CD4-positive, alpha-beta T cell treated with Interleukin-17A for 1 hour (primary cell): ENCODE measurements at regions not wholly inside any gene's neighbourhood (a gene's known extent, or its start where the extent isn't known, plus 50 kb on each side); places are given as distances from the start of the nearest gene placed in this dataset.

ENCODE experiments used
- DNase-seq: peaks from one replicate; pipeline ENCODE4 v3.0.0-alpha.2; 2020

DNA sequence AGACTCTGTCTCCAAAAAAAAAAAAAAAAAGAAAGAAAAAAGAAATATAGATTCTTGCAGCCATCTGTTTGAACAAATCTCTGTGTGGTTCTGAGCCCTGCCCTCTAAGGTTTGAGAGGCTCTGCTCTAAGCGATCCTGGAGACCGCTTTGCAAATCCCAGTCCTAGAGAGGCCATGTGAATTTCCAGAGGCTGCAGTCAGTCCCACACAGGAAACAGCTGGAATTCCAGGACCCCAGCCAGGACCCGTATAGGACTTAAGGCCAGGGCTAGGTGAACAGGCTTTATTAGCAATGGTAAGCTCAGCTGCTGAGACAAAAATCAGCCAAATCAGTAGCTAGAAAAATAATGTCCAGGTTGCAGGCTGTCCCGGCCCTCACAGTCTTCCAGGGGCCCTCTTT is 154.8 kb downstream of the RPS24 start:
- DNase-seq = no peak

DNA sequence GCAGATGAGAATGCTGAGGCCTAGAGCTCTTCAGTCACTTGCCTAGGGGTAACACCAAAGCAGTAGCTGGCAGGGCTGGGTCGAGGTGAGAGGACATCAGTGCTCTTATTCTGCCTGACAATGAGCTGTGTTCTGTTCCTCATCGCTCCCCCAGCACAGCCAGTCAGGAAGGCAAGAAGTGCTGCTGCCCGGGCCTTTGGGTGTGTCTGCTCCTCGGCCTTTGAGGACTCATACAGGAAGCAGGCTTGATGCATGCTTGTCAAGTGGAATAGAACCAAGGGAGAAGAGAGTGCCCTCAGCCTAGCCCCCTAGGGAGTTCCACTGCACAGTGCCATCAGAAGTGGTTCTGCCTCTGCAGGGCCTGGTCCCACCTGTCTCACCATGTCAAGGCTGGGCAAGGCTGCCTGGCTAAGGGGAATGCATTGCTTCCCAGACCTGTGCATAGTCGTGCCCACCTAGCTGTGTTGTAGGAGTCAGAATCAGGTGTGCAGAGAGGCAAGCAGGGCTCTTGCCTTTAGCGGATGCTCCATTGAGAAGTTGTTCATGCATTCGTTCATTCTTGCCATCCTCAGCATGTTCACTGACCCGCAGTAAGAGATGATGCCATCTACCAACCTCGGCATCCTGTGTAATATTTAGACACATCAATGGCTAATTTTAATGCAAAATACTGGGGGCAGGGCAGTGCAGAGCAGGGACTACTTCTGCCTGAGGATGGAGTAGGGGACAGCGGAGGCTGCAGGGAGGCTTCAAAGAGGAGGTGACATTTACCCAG is 156.6 kb downstream of the RPS24 start:
- DNase-seq = no peak

DNA sequence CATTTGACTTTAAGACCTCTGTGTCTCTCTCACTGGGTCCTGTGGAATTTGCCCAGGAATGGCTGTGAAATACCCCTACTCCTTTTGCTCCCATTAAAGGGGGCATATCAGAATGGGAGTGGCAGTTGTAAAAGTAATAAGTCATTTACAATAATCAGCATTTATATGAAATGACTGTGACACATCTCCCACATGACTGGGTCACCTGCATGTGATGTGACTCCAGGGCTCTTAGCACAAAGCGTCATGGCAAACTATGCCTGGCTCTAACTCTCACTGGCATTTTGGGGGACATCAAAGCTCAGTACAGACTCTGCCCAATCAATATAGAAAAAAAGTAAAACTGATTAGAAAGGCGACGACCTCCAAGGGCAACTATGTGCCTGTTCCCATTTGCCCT is 157.6 kb downstream of the RPS24 start:
- DNase-seq = no peak

DNA sequence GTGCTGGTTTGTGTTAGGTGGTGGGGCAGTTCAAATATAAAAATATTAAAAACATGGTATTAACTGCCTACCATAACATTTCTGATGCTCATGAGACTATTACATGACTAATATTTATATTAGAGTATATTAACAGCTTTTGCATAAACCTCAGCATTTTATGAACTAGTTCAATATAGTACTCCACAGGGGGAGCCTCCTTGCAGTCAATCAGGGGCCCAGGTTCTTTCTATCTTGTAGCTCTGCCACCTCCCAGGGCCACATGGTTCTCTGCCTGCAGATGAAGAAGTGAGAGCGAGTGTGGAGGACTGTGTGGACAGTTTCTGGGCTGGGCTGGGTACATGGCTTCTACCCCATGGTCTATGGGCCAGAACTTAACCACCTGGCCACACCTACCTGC is 159.5 kb downstream of the RPS24 start:
- DNase-seq = no peak

DNA sequence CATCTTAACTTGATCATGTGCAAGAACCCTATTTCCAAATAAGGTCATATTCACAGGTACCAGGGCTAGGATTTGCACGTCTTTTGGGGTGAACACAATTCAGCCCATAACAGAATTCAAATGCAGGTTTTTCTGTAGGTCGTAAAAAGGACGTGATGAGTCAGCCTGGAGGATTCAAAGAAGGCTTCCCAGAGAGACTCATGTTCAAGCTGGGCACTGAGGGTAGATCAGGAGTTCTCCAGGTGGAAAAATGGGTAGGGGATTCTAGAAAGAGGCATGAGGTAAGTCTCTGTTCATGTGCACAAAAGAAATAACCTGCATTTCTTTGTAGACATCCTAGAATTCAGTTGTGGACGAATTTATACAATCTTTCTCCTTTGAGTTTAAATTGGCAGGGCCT is 160.4 kb downstream of the RPS24 start:
- no peak for DNase-seq

DNA sequence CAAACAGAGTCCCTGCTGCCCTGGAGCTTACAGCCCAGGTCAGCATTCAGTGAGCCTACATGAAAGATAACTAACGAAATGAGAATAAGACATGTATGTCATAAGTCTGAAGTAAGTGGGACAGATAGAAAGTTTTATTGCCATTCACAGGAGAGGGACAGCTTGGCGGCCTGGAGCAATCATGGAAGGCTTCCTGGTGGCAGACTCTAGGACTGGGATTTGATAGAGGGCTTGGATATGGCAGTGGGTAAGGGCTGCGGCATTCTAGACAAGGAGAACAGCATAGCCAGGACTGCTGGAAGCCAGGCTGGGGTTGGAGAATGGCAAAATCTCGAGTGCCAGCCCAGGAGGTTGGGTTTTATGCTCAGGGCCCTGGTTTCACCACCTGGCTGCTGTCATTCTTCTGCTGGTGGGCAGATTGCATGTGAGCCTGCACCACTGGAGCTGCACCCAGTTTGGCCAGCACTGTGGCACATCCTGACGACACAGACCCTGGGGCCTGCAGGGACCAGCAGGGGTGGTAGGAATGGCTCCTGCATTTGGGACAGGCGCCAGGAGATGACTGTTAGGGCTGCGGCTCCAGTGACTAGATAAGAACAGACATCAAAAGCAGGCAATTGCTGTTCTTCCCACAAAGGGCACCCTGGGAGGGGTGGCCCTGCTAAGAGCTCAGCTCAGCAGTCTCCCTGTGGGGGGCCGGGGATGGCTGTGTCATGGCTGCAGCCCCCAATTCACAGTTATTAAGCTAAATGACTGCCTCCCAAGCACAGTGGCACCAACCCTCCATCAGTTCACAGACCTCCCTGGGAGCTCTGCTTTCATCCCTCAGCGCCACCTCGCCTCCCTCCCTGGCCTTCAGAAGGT is 161.1 kb downstream of the RPS24 start:
- DNase-seq = no peak

DNA sequence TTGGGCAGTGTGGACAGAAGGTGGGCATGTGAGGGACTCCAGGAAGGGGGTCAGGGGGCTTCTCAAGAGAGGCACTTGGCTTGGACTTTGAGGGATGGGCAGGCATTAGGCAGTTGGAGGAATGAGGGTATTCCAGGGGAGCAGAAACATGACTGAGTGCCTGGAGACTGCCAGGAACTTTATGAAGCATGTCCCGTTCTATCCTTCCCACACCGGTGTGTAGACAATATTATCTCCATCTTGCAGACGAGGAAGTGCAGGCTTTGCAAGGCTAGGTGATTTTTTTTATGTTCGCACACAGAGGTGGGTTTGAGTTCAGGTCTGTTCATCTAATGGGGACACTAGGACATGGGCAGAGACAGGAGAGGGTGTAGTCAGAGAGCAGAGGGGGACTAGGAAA is 162.7 kb downstream of the RPS24 start:
- DNase-seq = no peak

DNA sequence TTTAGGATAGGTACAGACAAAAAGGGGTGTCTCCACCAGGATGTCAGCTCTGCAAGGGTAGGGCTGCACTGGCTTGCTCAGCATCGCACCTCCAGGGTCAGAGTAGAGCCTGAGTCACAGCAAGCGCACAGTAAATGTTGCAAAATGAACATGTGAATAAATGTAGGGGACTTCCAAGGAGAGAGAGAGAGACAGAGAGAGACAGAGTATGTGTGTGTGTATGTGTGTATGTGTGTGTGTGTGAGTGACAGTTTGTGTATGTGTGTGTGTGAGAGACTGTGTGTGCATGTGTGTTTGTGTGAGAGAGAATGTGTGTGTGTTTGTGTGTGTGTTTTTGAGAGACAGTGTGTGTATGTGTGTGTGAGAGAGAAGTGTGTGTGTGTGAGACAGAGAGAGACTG is 163.3 kb downstream of the RPS24 start:
- DNase-seq = no peak

DNA sequence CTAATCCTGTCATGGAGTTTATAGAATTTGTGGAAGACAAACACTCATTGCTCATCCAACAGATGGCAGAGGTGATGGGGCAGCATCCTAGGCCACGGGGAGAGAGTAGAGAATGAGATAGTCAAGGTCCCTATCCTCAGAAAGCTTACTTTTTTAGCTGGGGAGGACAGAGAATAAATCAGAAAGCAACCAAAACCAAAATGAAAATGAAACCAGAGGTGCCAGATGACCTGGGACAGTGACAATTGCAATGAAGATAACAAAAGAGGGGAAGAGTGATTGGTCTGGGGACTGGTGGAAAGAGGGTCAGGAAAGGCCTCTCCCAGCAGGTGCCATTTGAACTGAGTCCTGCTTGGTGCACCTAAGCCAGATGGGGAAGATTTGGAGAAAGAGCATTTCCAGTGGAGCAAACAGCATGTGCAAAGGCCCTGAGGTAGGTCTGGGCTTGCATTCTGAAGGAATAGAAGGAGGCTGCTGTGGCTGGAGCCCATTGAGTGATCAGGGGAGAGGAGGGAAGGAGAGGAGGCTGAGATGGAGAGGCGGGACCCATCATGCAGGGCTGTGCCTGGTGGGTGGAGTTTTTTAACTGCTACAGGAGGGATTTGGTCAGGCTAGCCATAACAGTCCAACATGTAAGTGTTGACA is 164.1 kb downstream of the RPS24 start:
- no peak for DNase-seq

DNA sequence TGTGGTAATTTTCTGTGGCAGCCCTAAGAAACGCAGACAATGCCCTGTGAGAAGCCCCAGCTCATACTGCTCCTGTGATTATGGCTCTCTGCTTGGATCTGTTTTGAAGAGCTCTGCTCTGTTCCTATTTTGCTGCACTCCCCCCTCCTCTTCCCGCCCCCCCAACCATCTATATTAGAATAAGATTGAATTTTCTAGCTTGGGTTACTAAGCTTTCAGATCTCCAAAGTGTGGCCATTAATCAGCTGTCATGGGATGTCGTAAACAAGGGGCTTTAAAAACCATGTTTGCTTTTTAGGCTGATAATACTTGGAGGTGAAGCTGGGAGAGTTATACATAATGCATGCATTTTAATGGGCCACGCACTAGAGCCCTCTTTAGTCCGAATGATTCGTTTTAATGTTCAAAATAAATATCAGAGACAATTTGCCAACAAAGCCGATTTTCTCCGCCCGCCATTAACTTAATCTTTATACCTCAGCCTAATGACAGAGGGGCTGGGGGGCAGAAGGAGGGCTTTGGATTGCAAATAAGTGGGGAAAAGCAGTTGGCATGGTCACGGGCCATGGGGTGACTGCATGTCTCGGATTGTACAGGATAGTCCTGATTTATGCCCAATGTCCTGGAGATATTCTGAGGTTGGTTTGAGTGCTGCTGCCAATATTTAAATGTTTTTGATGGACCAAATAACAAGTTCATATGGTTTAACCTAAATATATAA is 165.5 kb downstream of the RPS24 start:
- no peak for DNase-seq

DNA sequence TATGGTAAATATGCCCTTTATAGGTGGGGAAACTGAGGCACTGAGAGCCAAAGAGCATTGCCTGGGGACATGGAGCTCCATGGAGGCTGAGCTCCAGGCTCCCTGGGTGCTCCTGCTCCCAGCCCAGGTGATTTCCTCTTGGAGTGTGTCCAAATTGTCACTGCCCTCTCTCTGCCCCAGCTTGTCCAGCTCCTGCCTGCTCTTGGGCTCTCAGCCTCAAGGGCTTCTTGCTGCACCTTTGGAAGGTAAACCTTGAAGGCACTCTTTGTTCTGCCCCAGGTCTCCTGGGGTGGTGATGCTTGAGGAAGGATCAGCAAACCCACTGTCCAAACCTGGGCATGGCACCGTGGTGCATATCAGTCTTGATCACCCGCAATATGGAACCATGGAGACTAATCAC is 166.1 kb downstream of the RPS24 start:
- no peak for DNase-seq

DNA sequence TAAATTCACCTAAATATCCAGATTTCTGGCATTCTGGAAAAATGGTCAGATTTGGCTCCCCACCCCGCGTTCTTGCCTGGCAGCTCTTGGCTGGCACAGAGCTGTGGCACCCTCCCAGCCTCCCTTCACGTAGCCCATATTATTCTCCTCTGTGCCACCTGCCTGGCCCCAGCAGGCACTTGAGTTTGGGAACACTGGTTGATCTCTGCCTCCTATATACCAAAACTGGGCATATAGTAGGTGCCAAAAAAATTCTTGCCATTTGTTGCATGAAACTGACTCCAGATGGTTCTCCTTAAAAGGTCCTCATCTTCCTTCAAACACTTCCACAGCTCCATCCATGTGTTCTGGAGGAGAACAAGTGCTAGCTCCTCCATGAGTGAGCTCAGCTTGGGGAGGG is 167.0 kb downstream of the RPS24 start:
- DNase-seq = no peak

DNA sequence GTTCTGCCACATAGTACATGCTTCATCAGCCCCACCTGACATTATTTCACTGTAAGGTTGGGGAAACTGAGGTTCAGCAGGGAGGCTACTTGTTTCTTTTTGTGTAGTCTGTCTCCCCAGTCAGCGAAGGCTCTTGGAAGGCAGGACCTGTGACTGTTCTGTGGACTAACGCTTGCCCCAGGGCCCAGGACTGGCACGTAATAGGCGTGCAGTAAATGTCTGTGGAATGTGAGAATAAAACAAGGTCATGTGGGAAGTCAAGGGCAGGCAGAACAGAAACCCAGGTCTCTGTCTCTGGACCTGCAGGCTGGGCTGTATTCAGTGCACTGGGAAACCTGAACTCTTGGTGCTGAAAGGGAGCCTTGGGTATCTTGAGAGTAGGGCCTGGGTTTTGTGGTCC is 168.7 kb downstream of the RPS24 start:
- no peak for DNase-seq

DNA sequence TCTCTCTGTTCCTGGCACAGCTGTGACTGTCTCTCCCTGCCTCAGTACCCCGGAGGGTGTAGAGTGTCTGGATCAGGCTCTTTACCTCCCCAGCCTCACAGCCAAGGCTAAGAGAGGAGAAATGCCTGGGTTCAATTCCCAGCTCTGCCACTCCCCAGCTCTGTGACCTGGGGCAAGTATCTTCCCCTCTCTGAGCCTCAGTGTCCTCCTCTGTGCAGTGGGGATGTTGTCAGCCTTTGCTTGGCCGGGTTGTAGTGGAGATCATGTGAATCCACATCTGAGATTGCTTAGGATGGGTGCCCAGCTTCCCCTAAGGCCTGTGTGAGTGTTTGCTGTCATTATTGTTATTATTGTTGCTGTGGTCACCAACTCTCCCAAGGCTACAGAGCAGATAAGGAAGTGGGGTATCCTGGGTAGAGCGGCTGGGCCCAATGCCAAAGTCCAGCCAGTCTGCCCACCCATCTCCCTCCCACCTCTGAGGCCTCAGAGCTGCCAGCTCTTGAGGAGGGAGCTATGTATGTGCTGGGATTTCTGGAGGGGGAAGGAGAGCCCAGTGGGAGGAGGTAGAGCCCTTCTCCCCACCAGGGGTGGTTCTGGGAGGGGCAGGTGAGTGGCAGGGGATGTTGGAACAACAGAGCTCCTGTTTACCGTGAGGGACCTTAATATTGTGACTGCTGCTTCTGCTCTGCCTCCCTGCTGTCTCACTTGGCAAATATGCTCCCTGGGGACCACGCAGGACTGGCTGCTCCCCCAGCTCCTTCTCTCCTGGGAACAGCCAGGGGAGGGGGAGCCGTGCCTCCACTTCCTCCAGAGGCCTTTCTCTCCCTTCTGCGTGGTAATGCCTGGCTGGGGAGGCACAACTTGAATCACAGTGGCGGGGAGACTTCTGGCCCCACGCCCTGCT is 170.5 kb downstream of the RPS24 start:
- DNase-seq = no peak

DNA sequence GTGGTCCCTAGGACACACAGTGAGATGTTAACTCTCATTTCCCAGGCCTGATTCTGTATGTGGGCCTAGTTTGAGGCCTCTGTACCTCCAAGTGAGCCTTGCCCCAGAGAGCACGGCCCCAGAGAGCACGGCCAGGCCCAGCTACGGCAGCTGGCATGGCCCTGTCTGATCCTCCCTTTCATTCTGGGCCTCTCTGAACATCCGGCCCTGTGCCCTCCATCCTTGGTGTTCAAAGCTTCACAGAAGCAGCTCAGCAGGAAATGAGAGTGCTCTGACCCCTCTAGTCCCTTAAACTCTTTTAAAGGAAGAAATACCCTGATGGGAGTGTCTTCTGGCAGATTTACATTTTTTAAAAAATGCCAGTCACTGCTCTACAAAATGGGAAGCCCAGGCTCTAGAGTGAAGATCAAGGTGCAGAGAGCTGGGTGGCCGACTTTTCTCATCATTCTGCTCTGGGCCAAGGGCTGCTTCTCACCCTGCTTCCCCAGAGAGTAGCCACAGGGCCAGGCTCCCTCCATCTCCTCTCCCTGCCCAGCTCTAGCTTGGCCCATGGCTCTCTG is 171.9 kb downstream of the RPS24 start:
- no peak for DNase-seq

DNA sequence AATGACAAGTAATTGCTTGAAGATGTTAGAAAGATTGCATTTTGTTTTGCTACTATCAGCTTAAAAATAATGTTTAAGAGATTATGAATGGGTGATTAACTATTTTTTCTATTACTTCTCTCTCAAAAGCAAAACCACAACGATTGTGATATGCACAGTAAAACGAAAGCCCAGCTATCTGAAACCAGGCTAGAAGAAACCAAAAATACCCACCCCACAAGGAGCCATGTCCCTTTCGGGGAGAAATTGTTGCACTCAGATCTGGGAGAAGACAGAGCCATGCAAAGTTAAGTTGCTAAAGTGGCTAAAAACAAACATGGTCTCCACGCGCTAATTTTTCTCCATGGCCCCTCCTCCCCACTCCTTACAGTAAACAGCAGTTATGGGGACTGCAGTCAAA is 173.6 kb downstream of the RPS24 start:
- DNase-seq = no peak

DNA sequence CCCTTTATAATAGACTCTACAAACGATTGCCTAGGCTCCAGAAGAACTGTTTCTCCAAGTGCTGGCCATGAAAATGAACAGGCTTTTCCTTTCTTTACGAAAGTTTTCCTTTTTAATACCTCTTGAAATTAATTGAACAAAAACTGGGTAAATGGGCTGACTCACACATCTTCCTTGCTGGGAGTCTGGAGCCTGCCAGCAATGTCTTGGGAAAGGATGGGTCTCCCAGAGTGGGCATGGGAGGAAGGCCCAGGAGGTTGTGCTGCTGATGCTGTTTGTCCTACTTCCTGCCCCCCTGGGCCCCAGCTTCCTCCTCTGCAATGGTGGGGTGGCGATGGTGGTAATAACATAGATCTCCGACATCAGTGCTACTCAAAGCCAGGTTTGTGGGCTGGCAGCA is 174.1 kb downstream of the RPS24 start:
- DNase-seq = no peak

DNA sequence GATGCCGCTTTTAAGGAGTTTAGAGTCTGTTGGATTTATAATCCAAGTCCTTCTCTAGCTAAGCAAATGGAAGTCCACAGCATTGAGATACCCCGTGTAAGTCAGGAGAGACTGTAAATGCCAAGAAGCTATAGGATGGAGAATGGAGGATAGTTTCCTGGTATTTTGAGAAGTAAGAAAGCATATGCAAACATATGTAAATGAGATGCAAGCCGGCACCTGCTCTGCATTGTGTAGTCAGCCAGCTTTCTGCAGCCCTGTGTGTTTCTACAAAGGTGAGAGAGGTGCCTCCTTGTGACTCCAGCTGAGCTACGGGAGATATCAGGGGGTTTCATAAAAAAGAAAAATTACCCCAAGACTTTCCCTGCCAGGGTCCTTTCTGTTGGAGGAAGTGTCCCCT is 176.3 kb downstream of the RPS24 start:
- DNase-seq = no peak

DNA sequence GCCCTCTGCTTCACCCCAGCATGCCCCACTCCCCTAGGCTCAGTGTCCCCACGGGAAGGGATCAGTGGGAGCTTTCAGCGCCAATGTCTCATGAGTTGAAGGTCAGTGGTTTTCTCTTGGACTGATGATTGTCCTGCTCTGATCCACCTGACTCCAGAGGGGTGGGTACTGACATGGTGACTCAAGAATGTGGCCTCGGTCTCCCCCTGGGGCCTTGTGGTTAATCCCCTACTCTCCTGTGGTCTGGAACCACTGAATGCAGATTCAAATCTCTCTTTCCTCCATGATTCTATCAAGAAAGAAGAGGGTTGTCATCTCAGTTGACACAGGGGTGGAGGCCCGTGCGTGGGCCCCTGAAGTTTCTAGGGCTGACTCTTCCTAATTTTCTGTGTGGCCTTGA is 176.9 kb downstream of the RPS24 start:
- DNase-seq = no peak

DNA sequence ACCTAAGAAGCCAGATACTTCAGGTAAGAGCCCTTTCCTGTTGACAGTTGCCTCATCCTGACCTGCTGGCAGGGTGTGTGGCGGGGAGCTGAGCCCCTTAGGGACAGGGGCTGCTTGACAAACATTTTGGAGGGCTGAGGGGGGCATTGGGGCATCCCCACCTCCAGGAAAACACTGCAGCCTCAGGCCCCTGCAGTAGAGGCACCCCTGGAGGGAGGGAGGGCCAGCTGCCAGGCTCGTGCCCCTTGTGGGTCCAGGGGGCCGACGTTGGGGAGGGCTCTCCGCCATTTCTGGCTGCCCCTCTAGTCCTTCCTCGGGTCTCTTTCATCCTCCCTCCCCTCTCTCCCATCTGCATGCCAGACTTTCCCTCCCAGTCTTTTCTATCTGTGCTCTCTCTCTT is 177.3 kb downstream of the RPS24 start:
- DNase-seq = no peak

DNA sequence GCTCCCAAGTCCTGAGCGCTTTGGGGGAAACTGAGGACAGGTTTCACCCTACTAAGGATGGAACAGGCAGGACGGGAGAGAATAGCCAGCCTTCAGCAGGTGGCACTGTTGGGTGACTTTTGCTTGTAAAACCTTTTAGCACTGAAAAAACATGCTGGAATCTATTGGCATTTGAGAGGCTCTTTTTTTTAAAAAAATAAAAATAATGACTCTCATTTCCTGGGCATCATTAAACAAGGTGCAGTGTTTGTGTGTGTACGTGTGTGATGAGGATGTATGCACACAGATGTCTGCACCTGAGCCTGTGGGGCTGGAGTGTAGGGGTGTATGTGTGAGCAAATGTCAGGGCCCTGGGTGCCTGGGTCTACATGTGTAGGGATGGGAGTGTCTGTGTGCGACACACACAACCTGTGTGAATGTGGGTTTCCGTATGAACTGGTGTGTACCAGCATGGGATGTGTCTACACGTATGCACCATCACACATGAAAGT is 177.9 kb downstream of the RPS24 start:
- no peak for DNase-seq
